Parathyroid adenoma (tissue), 2 donors: ENCODE measurements at regions not wholly inside any gene's neighbourhood (a gene's known extent, or its start where the extent isn't known, plus 50 kb on each side); places are given as distances from the start of the nearest gene placed in this dataset.

Experiments used
- H2AFZ ChIP-seq: fragments of 300-600 bp; sonication (generic); one replicate; pipeline ENCODE4 v1.7.0; 2017; ENCODE audit warnings: antibody characterized with exemption, mild to moderate bottlenecking
- H3K27ac ChIP-seq: fragments of 300-600 bp; sonication (generic); one replicate; pipeline ENCODE4 v1.7.0; 2017
- H3K27me3 ChIP-seq: fragments of 300-600 bp; sonication (generic); one replicate; pipeline ENCODE4 v1.7.0; 2017; ENCODE audit warnings: low read length; ENCODE audit not compliant: control insufficient read depth, insufficient read depth
- H3K36me3 ChIP-seq: fragments of 300-600 bp; sonication (generic); one replicate; pipeline ENCODE4 v1.7.0; 2017; ENCODE audit warnings: low read length; ENCODE audit not compliant: control insufficient read depth, insufficient read depth
- H3K4me1 ChIP-seq: fragments of 300-600 bp; sonication (generic); one replicate; pipeline ENCODE4 v1.7.0; 2017; ENCODE audit warnings: control low read depth
- H3K4me2 ChIP-seq: fragments of 300-600 bp; sonication (generic); one replicate; pipeline ENCODE4 v1.7.0; 2017; ENCODE audit warnings: low read length
- H3K4me3 ChIP-seq: fragments of 300-600 bp; sonication (generic); one replicate; pipeline ENCODE4 v1.7.0; 2017; ENCODE audit warnings: low read depth, low read length
- H3K79me2 ChIP-seq: fragments of 300-600 bp; sonication (generic); one replicate; pipeline ENCODE4 v1.7.0; 2017; ENCODE audit warnings: control low read depth
- H3K9ac ChIP-seq: fragments of 300-600 bp; sonication (generic); one replicate; pipeline ENCODE4 v1.7.0; 2017; ENCODE audit warnings: mild to moderate bottlenecking
- H3K9me3 ChIP-seq: fragments of 300-600 bp; sonication (generic); one replicate; pipeline ENCODE4 v1.7.0; 2017; ENCODE audit warnings: low read length; ENCODE audit not compliant: control insufficient read depth
- CTCF ChIP-seq: fragments of 300-600 bp; sonication (generic); IDR thresholded peaks from one replicate; pipeline ENCODE4 v1.7.0; 2017; ENCODE audit warnings: antibody characterized with exemption, mild to moderate bottlenecking
- donor health status: primary hyperparathyroidism.

GRCh38 chr1:55631509-55631908, 416.3 kb upstream of the USP24 start:
- Histone ChIP-seq H2AFZ (no peak overlapping the region), H3K27me3 (no peaks in the 10 kb centered on the region), H3K79me2 (no peaks in the 10 kb centered on the region), H3K9ac (no peak overlapping the region), H3K4me2 (no peak overlapping the region), H3K9me3 (no peaks in the 10 kb centered on the region), H3K4me3 (no peak overlapping the region), H3K27ac (peak overlapping the region; percentile 62), H3K36me3 (no peaks in the 10 kb centered on the region), H3K4me1 (peaks cover 9% of the 10 kb centered on the region)
- TF ChIP-seq CTCF = no peak

GRCh38 chr1:55626326-55626725, 411.2 kb upstream of the USP24 start:
- Histone ChIP-seq H3K36me3 (no peaks in the 10 kb centered on the region), H3K79me2 (no peaks in the 10 kb centered on the region), H3K27ac (peak overlapping the region; percentile 65), H3K9ac (no peak overlapping the region), H2AFZ (no peak overlapping the region), H3K4me1 (no peaks in the 10 kb centered on the region), H3K4me2 (no peak overlapping the region), H3K4me3 (no peak overlapping the region), H3K27me3 (no peaks in the 10 kb centered on the region), H3K9me3 (no peaks in the 10 kb centered on the region)
- TF ChIP-seq CTCF = no peak

GRCh38 chr1:55624766-55625165, 409.6 kb upstream of the USP24 start:
- Histone ChIP-seq H3K27me3 (no peaks in the 10 kb centered on the region), H3K9me3 (no peaks in the 10 kb centered on the region), H3K27ac (peak overlapping the region; percentile 65), H3K36me3 (no peaks in the 10 kb centered on the region), H3K4me3 (no peak overlapping the region), H2AFZ (no peak overlapping the region), H3K4me2 (no peak overlapping the region), H3K4me1 (no peaks in the 10 kb centered on the region), H3K79me2 (no peaks in the 10 kb centered on the region), H3K9ac (no peak overlapping the region)
- no peak for TF ChIP-seq CTCF

GRCh38 chr1:55623311-55623710, 408.1 kb upstream of the USP24 start:
- Histone ChIP-seq H3K4me3 (no peak overlapping the region), H3K9ac (no peak overlapping the region), H2AFZ (no peak overlapping the region), H3K27ac (no peak overlapping the region), H3K4me1 (no peaks in the 10 kb centered on the region), H3K79me2 (no peaks in the 10 kb centered on the region), H3K9me3 (no peaks in the 10 kb centered on the region), H3K27me3 (no peaks in the 10 kb centered on the region), H3K36me3 (no peaks in the 10 kb centered on the region), H3K4me2 (no peak overlapping the region)
- TF ChIP-seq CTCF = no peak

- Histone ChIP-seq H3K9ac (no peak overlapping the region), H3K4me2 (no peak overlapping the region), H3K27ac (no peak overlapping the region), H3K4me3 (no peak overlapping the region), H3K27me3 (no peaks in the 10 kb centered on the region), H3K36me3 (no peaks in the 10 kb centered on the region), H3K79me2 (no peaks in the 10 kb centered on the region), H3K9me3 (no peaks in the 10 kb centered on the region), H3K4me1 (no peaks in the 10 kb centered on the region), H2AFZ (no peak overlapping the region)
- no peak for TF ChIP-seq CTCF
These were observed 406.9 kb upstream of the USP24 start for GRCh38 chr1:55622074-55622473.
